HCT116 (cell line): ENCODE measurements at regions not wholly inside any gene's neighbourhood (a gene's known extent, or its start where the extent isn't known, plus 50 kb on each side); places are given as distances from the start of the nearest gene placed in this dataset.

Source experiments
- ATAC-seq: fragments of 200-7000 bp; cut with Tn5 transposase; 2 replicates; pipeline ENCODE4 v1.9.1; 2020; ENCODE audit warnings: mild to moderate bottlenecking, moderate library complexity
- BruUV-seq: library from RNA; stranded (reverse); fragments of 400-500 nt; replicated peaks from 2 replicates; lab custom pipeline; 2021; lab: Mats Ljungman, UMichigan
- CTCF ChIA-PET: fragments of 300-600 bp; sonication (Branson Sonifier 250); formaldehyde crosslinking; loops from one replicate; lab custom pipeline; 2021; ENCODE audit warnings: antibody characterized with exemption; lab: Charles Lee
- POLR2A ChIA-PET: fragments of 300-600, 350-600 bp; sonication (Branson Sonifier 250); formaldehyde crosslinking; loops from one replicate; lab custom pipeline; 2021; ENCODE audit warnings: antibody characterized with exemption; lab: Charles Lee
- RAD21 ChIA-PET, 2 experiments: fragments of 300-600 bp; sonication (Branson Sonifier 250); formaldehyde crosslinking; loops; one replicate each; lab custom pipeline; 2023; ENCODE audit warnings: low total read pairs in 2 of 2; ENCODE audit not compliant: uncharacterized antibody in 2 of 2, unreplicated experiment in 2 of 2, low non-redundant PET in 1 of 2; lab: Charles Lee
- DNase-seq: peaks from one replicate; pipeline ENCODE4 v3.0.0-alpha.2; 2010; ENCODE audit warnings: low read depth, low spot score
- H2AFZ ChIP-seq: fragments of 200-600 bp; shearing (Covaris generic), sonication (generic); 2 replicates; pipeline ENCODE4 v1.6.1; 2017; ENCODE audit warnings: low read depth, mixed run types, mixed read lengths, antibody characterized with exemption, low read length; ENCODE audit not compliant: poor library complexity, severe bottlenecking
- H3K27ac ChIP-seq: 2 replicates; pipeline ENCODE4 v1.5.1; 2012; ENCODE audit warnings: low read depth, low read length
- H3K27me3 ChIP-seq: fragments of 200-600 bp; sonication (generic); 2 replicates; pipeline ENCODE4 v1.6.1; 2016; ENCODE audit warnings: mixed run types, low read length, mixed read lengths; ENCODE audit not compliant: insufficient read depth
- H3K36me3 ChIP-seq, 2 experiments: fragments of 200-500 bp in 1 of 2; fragments of 200-600 bp in 1 of 2; sonication (Bioruptor generic) in 1 of 2; sonication (generic) in 1 of 2; 2 replicates each; pipeline versions ENCODE4 v1.5.1 to v1.6.1; 2014 to 2016; ENCODE audit warnings: low read length in 2 of 2, inconsistent platforms in 1 of 2, mixed read lengths in 1 of 2, mixed run types in 1 of 2; ENCODE audit not compliant: insufficient read depth in 2 of 2, control insufficient read depth in 1 of 2
- H3K4me1 ChIP-seq, 2 experiments: fragments of 200-600 bp in 1 of 2; sonication (generic) in 1 of 2; 2 replicates each; pipeline versions ENCODE4 v1.5.1 to v1.6.1; 2012 to 2017; ENCODE audit warnings: low read length in 2 of 2, inconsistent platforms in 1 of 2, mild to moderate bottlenecking in 1 of 2, mixed read lengths in 1 of 2, mixed run types in 1 of 2, moderate library complexity in 1 of 2; ENCODE audit not compliant: insufficient read depth in 2 of 2, control insufficient read depth in 1 of 2
- H3K4me2 ChIP-seq: fragments of 200-600 bp; sonication (generic); 2 replicates; pipeline ENCODE4 v1.6.1; 2017; ENCODE audit warnings: mixed run types, low read length, mixed read lengths
- H3K4me3 ChIP-seq, 2 experiments: fragments of 200-600 bp in 1 of 2; sonication (generic) in 1 of 2; replicated peaks in 1 of 2; 2 replicates each; pipeline ENCODE4 v1.5.1; 2011 to 2016; ENCODE audit warnings: low read length in 2 of 2, control low read depth in 1 of 2, low read depth in 1 of 2, mild to moderate bottlenecking in 1 of 2, mixed read lengths in 1 of 2, mixed run types in 1 of 2
- H3K79me2 ChIP-seq: fragments of 200-600 bp; sonication (generic); 2 replicates; pipeline ENCODE4 v1.6.1; 2017; ENCODE audit warnings: mild to moderate bottlenecking, mixed run types, low read length, moderate library complexity, mixed read lengths; ENCODE audit not compliant: insufficient read depth
- H3K9ac ChIP-seq: fragments of 200-600 bp; sonication (generic); 2 replicates; pipeline ENCODE4 v1.6.1; 2016; ENCODE audit warnings: low read length, mixed read lengths
- H3K9me2 ChIP-seq: fragments of 200-600 bp; sonication (generic), shearing (Covaris generic); 2 replicates; pipeline ENCODE4 v1.6.1; 2017; ENCODE audit warnings: mixed run types, mild to moderate bottlenecking, moderate library complexity; ENCODE audit not compliant: insufficient read depth
- H3K9me3 ChIP-seq, 2 experiments: fragments of 200-500 bp in 1 of 2; fragments of 200-600 bp in 1 of 2; sonication (Bioruptor generic) in 1 of 2; sonication (generic) in 1 of 2; 2 replicates each; pipeline ENCODE4 v1.6.1; 2014 to 2017; ENCODE audit warnings: low read length in 2 of 2, mixed read lengths in 2 of 2, inconsistent platforms in 1 of 2, low read depth in 1 of 2, mild to moderate bottlenecking in 1 of 2, mixed run types in 1 of 2, moderate library complexity in 1 of 2; ENCODE audit not compliant: control insufficient read depth in 1 of 2, insufficient read depth in 1 of 2
- H4K20me1 ChIP-seq: fragments of 200-600 bp; sonication (generic), shearing (Covaris generic); 2 replicates; pipeline ENCODE4 v1.6.1; 2017; ENCODE audit warnings: mixed run types, mild to moderate bottlenecking, moderate library complexity; ENCODE audit not compliant: insufficient read depth
- CEBPB ChIP-seq: IDR thresholded peaks from 2 replicates; pipeline ENCODE4 v1.6.1; 2012; ENCODE audit warnings: low read depth
- ELF1 ChIP-seq: IDR thresholded peaks from 2 replicates; pipeline ENCODE4 v1.6.1; 2012; ENCODE audit warnings: low read depth, borderline replicate concordance
- EZH2 ChIP-seq: fragments of 200-600 bp; sonication (generic); IDR thresholded peaks from 2 replicates; pipeline ENCODE4 v1.6.1; 2017; ENCODE audit warnings: antibody characterized with exemption, mixed run types
- EZH2phosphoT487 ChIP-seq: fragments of 200-600 bp; IDR thresholded peaks from 2 replicates; pipeline ENCODE4 v1.6.1; 2018; ENCODE audit warnings: antibody characterized with exemption, borderline replicate concordance
- JUND ChIP-seq: IDR thresholded peaks from 2 replicates; pipeline ENCODE4 v1.6.1; 2012
- POLR2A ChIP-seq: IDR thresholded peaks from 2 replicates; pipeline ENCODE4 v1.7.0; 2011; ENCODE audit warnings: borderline replicate concordance; ENCODE audit not compliant: insufficient read depth, insufficient read length; ENCODE audit errors: extremely low read depth
- RAD21 ChIP-seq: IDR thresholded peaks from 2 replicates; pipeline ENCODE4 v1.6.1; 2012; ENCODE audit warnings: low read depth, mild to moderate bottlenecking
- SIN3A ChIP-seq: IDR thresholded peaks from 2 replicates; pipeline ENCODE4 v1.6.1; 2012; ENCODE audit warnings: low read depth
- SP1 ChIP-seq: IDR thresholded peaks from 2 replicates; pipeline ENCODE4 v1.6.1; 2012; ENCODE audit warnings: low read depth
- SRF ChIP-seq: IDR thresholded peaks from 2 replicates; pipeline ENCODE4 v1.6.1; 2012; ENCODE audit warnings: low read depth
- TCF7L2 ChIP-seq: IDR thresholded peaks from 2 replicates; pipeline ENCODE4 v1.7.0; 2011; ENCODE audit warnings: borderline replicate concordance, inconsistent platforms; ENCODE audit not compliant: insufficient read depth, insufficient read length; ENCODE audit errors: extremely low read depth
- YY1 ChIP-seq: IDR thresholded peaks from 2 replicates; pipeline ENCODE4 v1.6.1; 2011; ENCODE audit warnings: low read length, low read depth, moderate library complexity, mild to moderate bottlenecking; ENCODE audit not compliant: insufficient replicate concordance; ENCODE audit errors: extremely low read depth
- ZFX ChIP-seq: fragments of 450-650 bp; IDR thresholded peaks from 2 replicates; pipeline ENCODE4 v1.6.1; 2017
- ZNF274 ChIP-seq: fragments of 200-500 bp; sonication (Bioruptor generic); IDR thresholded peaks from 2 replicates; pipeline ENCODE4 v1.6.1; 2014; ENCODE audit warnings: mild to moderate bottlenecking, low read depth, low read length, inconsistent platforms
- intact Hi-C: fragments of 100-400 bp; cut with micrococcal nuclease; formaldehyde crosslinking; loops from 2 replicates; pipeline ENCODE4 v1.10.0; 2022
- TF ChIP-seq, protein P1 (sequence below): IDR thresholded peaks from 2 replicates; pipeline ENCODE4 v1.6.1; 2012
- TF ChIP-seq, protein P2 (sequence below), 3 experiments: fragments of 200-600 bp in 1 of 3; sonication (generic) in 1 of 3; IDR thresholded peaks in 2 of 3; conservative IDR thresholded peaks in 1 of 3; 2 replicates each; pipeline ENCODE4 v1.5.1; 2012 to 2017; ENCODE audit warnings: low read depth in 2 of 3, low read length in 2 of 3, antibody characterized with exemption in 1 of 3, borderline replicate concordance in 1 of 3, control low read depth in 1 of 3, mild to moderate bottlenecking in 1 of 3, mixed read lengths in 1 of 3, mixed run types in 1 of 3, moderate library complexity in 1 of 3; ENCODE audit not compliant: insufficient read depth in 1 of 3
- TF ChIP-seq, protein P3 (sequence below): IDR thresholded peaks from 2 replicates; pipeline ENCODE4 v1.6.1; 2012; ENCODE audit warnings: low read depth

DNA sequence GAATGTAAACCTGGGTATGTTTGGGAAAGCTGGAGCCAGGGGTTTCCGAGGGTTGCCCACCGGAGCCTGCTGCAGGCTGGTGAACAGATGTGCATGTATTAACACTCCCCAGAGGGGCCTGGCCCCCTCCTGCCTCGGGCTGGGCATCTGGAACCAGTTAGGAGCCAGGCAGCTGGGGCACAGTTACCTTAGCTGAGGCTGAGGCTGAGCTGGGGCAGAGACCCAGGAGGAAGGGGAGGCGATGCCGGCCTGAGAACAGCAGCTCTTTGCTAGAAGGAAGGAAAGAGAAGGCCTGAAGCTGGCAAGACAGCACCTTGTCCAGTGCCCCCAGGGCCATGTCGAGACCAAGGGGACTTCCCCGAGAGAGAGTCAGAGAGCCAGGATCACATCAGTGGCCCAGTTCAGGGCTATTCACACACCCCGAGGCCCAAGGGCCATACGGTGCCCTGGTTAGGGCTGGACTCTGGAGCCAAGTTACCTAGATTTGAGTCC lies 65.8 kb downstream of the RMI2 start (continued):
- no peak for TF ChIP-seq POLR2A
- no peak for TF ChIP-seq SIN3A
- TF ChIP-seq, protein P1, sequence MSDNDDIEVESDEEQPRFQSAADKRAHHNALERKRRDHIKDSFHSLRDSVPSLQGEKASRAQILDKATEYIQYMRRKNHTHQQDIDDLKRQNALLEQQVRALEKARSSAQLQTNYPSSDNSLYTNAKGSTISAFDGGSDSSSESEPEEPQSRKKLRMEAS: no peak

DNA sequence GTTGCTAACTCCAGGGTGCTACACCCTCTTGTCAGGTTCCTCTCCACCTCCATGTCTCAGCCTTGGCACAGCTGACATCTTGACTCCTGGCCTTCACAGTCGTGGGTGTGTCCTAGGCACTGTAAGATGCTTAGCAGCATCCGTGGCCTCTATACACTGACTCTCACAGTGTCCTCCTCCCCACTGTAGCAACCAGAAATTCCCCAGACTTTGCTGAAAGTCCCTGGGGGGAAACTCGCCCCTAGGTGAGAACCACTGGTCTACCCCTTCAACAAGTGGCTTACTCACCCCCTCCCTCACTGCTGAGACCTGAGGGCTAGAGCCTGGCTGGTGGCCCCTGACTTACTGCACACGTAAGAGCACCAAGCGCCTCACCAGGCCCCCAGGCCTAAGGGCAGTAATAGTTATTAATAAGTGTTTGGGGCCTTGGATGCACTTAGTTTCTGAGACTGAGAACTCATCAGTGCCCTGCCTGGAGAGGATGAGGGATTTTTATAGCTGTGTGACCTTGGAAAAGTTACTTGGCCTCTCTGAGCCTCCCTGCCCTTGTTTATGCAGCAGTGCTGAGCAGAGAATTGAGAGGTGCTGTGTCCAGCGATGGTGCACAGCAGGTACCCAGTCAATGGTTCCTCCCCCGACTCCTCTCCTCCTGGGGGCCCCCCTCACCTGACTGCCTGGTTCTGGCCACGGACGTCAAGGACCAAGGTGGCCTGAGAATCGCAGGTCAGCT lies 67.1 kb downstream of the RMI2 start:
- RAD21 ChIA-PET: no interaction called here
- ATAC-seq (no peak), DNase-seq (no peak)
- H3K9me3 ChIP-seq: no peaks in the 10 kb centered on the region
- intact Hi-C loops: no loop called here
- CTCF ChIA-PET: no interaction called here
- POLR2A ChIA-PET: no interaction called here
- no peak overlapping the region for H3K4me2 ChIP-seq
- H3K4me1 ChIP-seq: peaks cover 0 to 10% of the 10 kb centered on the region in 2 experiments; a peak in 2 of 4 replicates
- TF ChIP-seq EZH2 (no peak), YY1 (no peak), CEBPB (no peak), RAD21 (no peak), TCF7L2 (no peak), SRF (no peak), ZFX (no peak), SIN3A (no peak), ELF1 (no peak), ZNF274 (no peak), JUND (no peak), SP1 (no peak), EZH2phosphoT487 (no peak)
- TF ChIP-seq, protein P2, sequence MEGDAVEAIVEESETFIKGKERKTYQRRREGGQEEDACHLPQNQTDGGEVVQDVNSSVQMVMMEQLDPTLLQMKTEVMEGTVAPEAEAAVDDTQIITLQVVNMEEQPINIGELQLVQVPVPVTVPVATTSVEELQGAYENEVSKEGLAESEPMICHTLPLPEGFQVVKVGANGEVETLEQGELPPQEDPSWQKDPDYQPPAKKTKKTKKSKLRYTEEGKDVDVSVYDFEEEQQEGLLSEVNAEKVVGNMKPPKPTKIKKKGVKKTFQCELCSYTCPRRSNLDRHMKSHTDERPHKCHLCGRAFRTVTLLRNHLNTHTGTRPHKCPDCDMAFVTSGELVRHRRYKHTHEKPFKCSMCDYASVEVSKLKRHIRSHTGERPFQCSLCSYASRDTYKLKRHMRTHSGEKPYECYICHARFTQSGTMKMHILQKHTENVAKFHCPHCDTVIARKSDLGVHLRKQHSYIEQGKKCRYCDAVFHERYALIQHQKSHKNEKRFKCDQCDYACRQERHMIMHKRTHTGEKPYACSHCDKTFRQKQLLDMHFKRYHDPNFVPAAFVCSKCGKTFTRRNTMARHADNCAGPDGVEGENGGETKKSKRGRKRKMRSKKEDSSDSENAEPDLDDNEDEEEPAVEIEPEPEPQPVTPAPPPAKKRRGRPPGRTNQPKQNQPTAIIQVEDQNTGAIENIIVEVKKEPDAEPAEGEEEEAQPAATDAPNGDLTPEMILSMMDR (IDR thresholded peaks at IDR 0.05 in 2 of 3, conservative IDR thresholded peaks at IDR 0.05 in 1 of 3; ENCODE audit: borderline replicate concordance in 1 of 3, insufficient read depth in 1 of 3, low read depth in 2 of 3, low read length in 2 of 3): no peak
- TF ChIP-seq, protein P3, sequence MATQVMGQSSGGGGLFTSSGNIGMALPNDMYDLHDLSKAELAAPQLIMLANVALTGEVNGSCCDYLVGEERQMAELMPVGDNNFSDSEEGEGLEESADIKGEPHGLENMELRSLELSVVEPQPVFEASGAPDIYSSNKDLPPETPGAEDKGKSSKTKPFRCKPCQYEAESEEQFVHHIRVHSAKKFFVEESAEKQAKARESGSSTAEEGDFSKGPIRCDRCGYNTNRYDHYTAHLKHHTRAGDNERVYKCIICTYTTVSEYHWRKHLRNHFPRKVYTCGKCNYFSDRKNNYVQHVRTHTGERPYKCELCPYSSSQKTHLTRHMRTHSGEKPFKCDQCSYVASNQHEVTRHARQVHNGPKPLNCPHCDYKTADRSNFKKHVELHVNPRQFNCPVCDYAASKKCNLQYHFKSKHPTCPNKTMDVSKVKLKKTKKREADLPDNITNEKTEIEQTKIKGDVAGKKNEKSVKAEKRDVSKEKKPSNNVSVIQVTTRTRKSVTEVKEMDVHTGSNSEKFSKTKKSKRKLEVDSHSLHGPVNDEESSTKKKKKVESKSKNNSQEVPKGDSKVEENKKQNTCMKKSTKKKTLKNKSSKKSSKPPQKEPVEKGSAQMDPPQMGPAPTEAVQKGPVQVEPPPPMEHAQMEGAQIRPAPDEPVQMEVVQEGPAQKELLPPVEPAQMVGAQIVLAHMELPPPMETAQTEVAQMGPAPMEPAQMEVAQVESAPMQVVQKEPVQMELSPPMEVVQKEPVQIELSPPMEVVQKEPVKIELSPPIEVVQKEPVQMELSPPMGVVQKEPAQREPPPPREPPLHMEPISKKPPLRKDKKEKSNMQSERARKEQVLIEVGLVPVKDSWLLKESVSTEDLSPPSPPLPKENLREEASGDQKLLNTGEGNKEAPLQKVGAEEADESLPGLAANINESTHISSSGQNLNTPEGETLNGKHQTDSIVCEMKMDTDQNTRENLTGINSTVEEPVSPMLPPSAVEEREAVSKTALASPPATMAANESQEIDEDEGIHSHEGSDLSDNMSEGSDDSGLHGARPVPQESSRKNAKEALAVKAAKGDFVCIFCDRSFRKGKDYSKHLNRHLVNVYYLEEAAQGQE: no peak
- no peak overlapping the region for H2AFZ ChIP-seq
- no peaks in the 10 kb centered on the region for H3K9me2 ChIP-seq
- no peaks in the 10 kb centered on the region for H4K20me1 ChIP-seq
- BruUV-seq: no TSS peak
- H3K27me3 ChIP-seq: no peaks in the 10 kb centered on the region
- no peak overlapping the region for H3K27ac ChIP-seq
- H3K4me3 ChIP-seq: no peak overlapping the region
- no peak overlapping the region for H3K9ac ChIP-seq
- no peaks in the 10 kb centered on the region for H3K79me2 ChIP-seq
- H3K36me3 ChIP-seq: no peaks in the 10 kb centered on the region
